ENCODE measurements at regions not wholly inside any gene's neighbourhood (a gene's known extent, or its start where the extent isn't known, plus 50 kb on each side); places are given as distances from the start of the nearest gene placed in this dataset.
"Not testable (repeated sequence)": the region's sequence is repeated elsewhere in the genome, so short reads cannot be mapped to it uniquely, and the experiment has no call there.

GRCh38 chr18:8531084-8531483 lies 78.2 kb upstream of the RAB12 start:
- H3K9me3 ChIP-seq (ENCODE audit: low read length); H3K27ac ChIP-seq (ENCODE audit: low read depth, low read length); H3K36me3 Mint-ChIP-seq; H3K4me1 Mint-ChIP-seq; POLR2A ChIA-PET; H3K27me3 ChIP-seq (ENCODE audit: insufficient read depth, low read length, poor library complexity, severe bottlenecking); DNase-seq; H3K4me1 ChIP-seq (ENCODE audit: insufficient read depth, low read length); H3K4me3 ChIP-seq (ENCODE audit: low read length); H3K27ac Mint-ChIP-seq; H3K27me3 Mint-ChIP-seq; H3K36me3 ChIP-seq (ENCODE audit: insufficient read depth, low read length); CTCF ChIA-PET; H3K4me3 Mint-ChIP-seq: not testable (repeated sequence)
- H3K9me3 Mint-ChIP-seq: peaks cover 37 to 49% (median 41%) of the 10 kb centered on the region in 5 donors

- POLR2A ChIA-PET: no interaction called here
- no peak overlapping the region for H3K4me3 Mint-ChIP-seq
- peaks cover under 1% of the 10 kb centered on the region for H3K9me3 ChIP-seq (ENCODE audit: low read length)
Observed at GRCh38 chr18:8536231-8536630, 73.0 kb upstream of the RAB12 start.

DNA sequence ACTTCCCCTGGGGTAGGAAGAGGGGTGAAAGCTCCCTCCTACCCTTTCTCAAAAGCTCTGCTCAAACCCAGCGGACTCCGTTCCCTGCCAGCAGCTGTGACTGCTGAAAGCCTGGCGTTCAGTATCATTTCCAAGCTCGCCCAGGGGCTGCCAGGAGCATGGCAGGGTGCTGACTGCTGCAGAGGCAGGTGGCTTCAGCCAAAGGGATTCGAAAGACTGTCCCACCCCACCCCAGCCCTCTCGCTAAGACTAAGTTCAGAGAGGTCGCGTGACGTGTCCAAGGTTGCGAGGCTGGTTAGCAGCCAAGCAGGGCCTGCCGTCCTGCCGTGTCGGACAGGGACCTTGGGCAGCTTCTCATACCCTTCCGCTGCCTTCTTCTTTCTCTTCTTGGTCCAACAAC lies 72.3 kb upstream of the RAB12 start:
- Histone ChIP-seq H3K4me1 (ENCODE audit: insufficient read depth, low read length) (no peaks in the 10 kb centered on the region), H3K36me3 (ENCODE audit: insufficient read depth, low read length) (no peaks in the 10 kb centered on the region), H3K27me3 (ENCODE audit: insufficient read depth, low read length, poor library complexity, severe bottlenecking) (no peaks in the 10 kb centered on the region), H3K9me3 (ENCODE audit: low read length) (no peaks in the 10 kb centered on the region), H3K4me3 (ENCODE audit: low read length) (no peak overlapping the region), H3K27ac (ENCODE audit: low read depth, low read length) (no peak overlapping the region)
- Mint-ChIP-seq H3K9me3 (peaks cover 10 to 19% (median 14%) of the 10 kb centered on the region in 5 donors), H3K4me3 (no peak overlapping the region), H3K27me3 (no peaks in the 10 kb centered on the region), H3K27ac (no peak overlapping the region), H3K4me1 (no peaks in the 10 kb centered on the region), H3K36me3 (no peaks in the 10 kb centered on the region)
- DNase-seq: no peak
- ChIA-PET CTCF (no interaction called here), POLR2A (no interaction called here)

More at GRCh38 chr18:8536231-8536630, 73.0 kb upstream of the RAB12 start:
- CTCF ChIA-PET: no interaction called here
- Histone ChIP-seq H3K4me1 (ENCODE audit: insufficient read depth, low read length) (no peaks in the 10 kb centered on the region), H3K27ac (ENCODE audit: low read depth, low read length) (no peak overlapping the region), H3K27me3 (ENCODE audit: insufficient read depth, low read length, poor library complexity, severe bottlenecking) (no peaks in the 10 kb centered on the region), H3K4me3 (ENCODE audit: low read length) (no peak overlapping the region), H3K36me3 (ENCODE audit: insufficient read depth, low read length) (no peaks in the 10 kb centered on the region)
- no peak overlapping the region for H3K27ac Mint-ChIP-seq
- no peaks in the 10 kb centered on the region for H3K36me3 Mint-ChIP-seq
- peaks cover 0 to 1% of the 10 kb centered on the region in 2 donors for H3K27me3 Mint-ChIP-seq
- no peaks in the 10 kb centered on the region for H3K4me1 Mint-ChIP-seq
- no peak for DNase-seq
- peaks cover 17 to 26% (median 21%) of the 10 kb centered on the region in 5 donors for H3K9me3 Mint-ChIP-seq

GRCh38 chr18:8537400-8537799 lies 71.8 kb upstream of the RAB12 start:
- Histone ChIP-seq H3K9me3 (ENCODE audit: low read length) (no peaks in the 10 kb centered on the region), H3K27me3 (ENCODE audit: insufficient read depth, low read length, poor library complexity, severe bottlenecking) (no peaks in the 10 kb centered on the region), H3K36me3 (ENCODE audit: insufficient read depth, low read length) (no peaks in the 10 kb centered on the region), H3K27ac (ENCODE audit: low read depth, low read length) (no peak overlapping the region), H3K4me1 (ENCODE audit: insufficient read depth, low read length) (no peaks in the 10 kb centered on the region), H3K4me3 (ENCODE audit: low read length) (no peak overlapping the region)
- H3K27ac Mint-ChIP-seq: no peak overlapping the region
- POLR2A ChIA-PET: no interaction called here
- H3K27me3 Mint-ChIP-seq: peaks cover 0 to 2% of the 10 kb centered on the region in 2 donors
- H3K36me3 Mint-ChIP-seq: no peaks in the 10 kb centered on the region
- no peak for DNase-seq
- CTCF ChIA-PET: no interaction called here
- H3K9me3 Mint-ChIP-seq: peaks cover 5 to 14% (median 10%) of the 10 kb centered on the region in 5 donors
- no peaks in the 10 kb centered on the region for H3K4me1 Mint-ChIP-seq
- no peak overlapping the region for H3K4me3 Mint-ChIP-seq

DNA sequence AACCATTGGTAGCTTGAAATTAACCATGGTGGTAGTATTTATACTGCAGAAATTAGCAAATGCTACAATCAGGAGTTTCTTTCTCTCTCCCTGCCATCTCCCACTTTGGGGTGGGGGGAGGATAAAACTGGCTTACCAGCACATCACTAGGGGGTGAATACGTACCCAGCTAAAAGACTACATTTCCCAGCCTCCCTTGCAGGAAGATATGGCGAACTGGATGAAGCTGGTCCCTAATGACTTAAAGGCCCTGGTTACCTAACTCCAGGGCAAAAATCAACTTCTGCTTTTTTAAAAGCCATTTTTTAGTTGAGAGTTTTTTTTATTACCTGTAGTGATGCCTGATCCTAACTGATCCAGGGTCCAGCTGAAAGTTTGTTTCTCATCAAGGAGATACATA lies 70.3 kb upstream of the RAB12 start:
- no peak for DNase-seq
- Mint-ChIP-seq H3K4me3 (no peak overlapping the region), H3K27ac (no peak overlapping the region), H3K36me3 (no peaks in the 10 kb centered on the region), H3K9me3 (peaks cover 0 to 3% (median 0%) of the 10 kb centered on the region in 5 donors), H3K4me1 (no peaks in the 10 kb centered on the region), H3K27me3 (peaks cover 0 to 9% of the 10 kb centered on the region in 2 donors)
- no peak overlapping the region for H3K4me3 ChIP-seq (ENCODE audit: low read length)
- no peaks in the 10 kb centered on the region for H3K36me3 ChIP-seq (ENCODE audit: insufficient read depth, low read length)
- ChIA-PET POLR2A (no interaction called here), CTCF (no interaction called here)
- H3K27ac ChIP-seq (ENCODE audit: low read depth, low read length): no peak overlapping the region
- H3K4me1 ChIP-seq (ENCODE audit: insufficient read depth, low read length): no peaks in the 10 kb centered on the region
- H3K9me3 ChIP-seq (ENCODE audit: low read length): no peaks in the 10 kb centered on the region
- H3K27me3 ChIP-seq (ENCODE audit: insufficient read depth, low read length, poor library complexity, severe bottlenecking): no peaks in the 10 kb centered on the region

GRCh38 chr18:8546677-8547076 lies 62.6 kb upstream of the RAB12 start:
- no peaks in the 10 kb centered on the region for H3K4me1 ChIP-seq (ENCODE audit: insufficient read depth, low read length)
- H3K9me3 ChIP-seq (ENCODE audit: low read length): no peaks in the 10 kb centered on the region
- CTCF ChIA-PET: no interaction called here
- no peaks in the 10 kb centered on the region for H3K36me3 ChIP-seq (ENCODE audit: insufficient read depth, low read length)
- H3K27me3 ChIP-seq (ENCODE audit: insufficient read depth, low read length, poor library complexity, severe bottlenecking): no peaks in the 10 kb centered on the region
- Mint-ChIP-seq H3K4me1 (no peaks in the 10 kb centered on the region), H3K27ac (no peak overlapping the region), H3K36me3 (no peaks in the 10 kb centered on the region), H3K4me3 (no peak overlapping the region), H3K27me3 (peaks cover 0 to 18% of the 10 kb centered on the region in 2 donors), H3K9me3 (no peaks in the 10 kb centered on the region)
- no peak for DNase-seq
- POLR2A ChIA-PET: no interaction called here
- H3K27ac ChIP-seq (ENCODE audit: low read depth, low read length): no peak overlapping the region
- H3K4me3 ChIP-seq (ENCODE audit: low read length): no peak overlapping the region

- Mint-ChIP-seq H3K9me3 (no peaks in the 10 kb centered on the region), H3K4me1 (no peaks in the 10 kb centered on the region), H3K4me3 (no peak overlapping the region), H3K27me3 (peaks cover 0 to 12% of the 10 kb centered on the region in 2 donors), H3K36me3 (no peaks in the 10 kb centered on the region), H3K27ac (no peak overlapping the region)
- ChIA-PET CTCF (no interaction called here), POLR2A (no interaction called here)
- H3K27me3 ChIP-seq (ENCODE audit: insufficient read depth, low read length, poor library complexity, severe bottlenecking): no peaks in the 10 kb centered on the region
- no peak overlapping the region for H3K27ac ChIP-seq (ENCODE audit: low read depth, low read length)
- no peaks in the 10 kb centered on the region for H3K36me3 ChIP-seq (ENCODE audit: insufficient read depth, low read length)
- H3K4me3 ChIP-seq (ENCODE audit: low read length): no peak overlapping the region
- H3K9me3 ChIP-seq (ENCODE audit: low read length): no peaks in the 10 kb centered on the region
- DNase-seq: no peak
- H3K4me1 ChIP-seq (ENCODE audit: insufficient read depth, low read length): no peaks in the 10 kb centered on the region
Observed at GRCh38 chr18:8548186-8548585, 61.1 kb upstream of the RAB12 start.

DNA sequence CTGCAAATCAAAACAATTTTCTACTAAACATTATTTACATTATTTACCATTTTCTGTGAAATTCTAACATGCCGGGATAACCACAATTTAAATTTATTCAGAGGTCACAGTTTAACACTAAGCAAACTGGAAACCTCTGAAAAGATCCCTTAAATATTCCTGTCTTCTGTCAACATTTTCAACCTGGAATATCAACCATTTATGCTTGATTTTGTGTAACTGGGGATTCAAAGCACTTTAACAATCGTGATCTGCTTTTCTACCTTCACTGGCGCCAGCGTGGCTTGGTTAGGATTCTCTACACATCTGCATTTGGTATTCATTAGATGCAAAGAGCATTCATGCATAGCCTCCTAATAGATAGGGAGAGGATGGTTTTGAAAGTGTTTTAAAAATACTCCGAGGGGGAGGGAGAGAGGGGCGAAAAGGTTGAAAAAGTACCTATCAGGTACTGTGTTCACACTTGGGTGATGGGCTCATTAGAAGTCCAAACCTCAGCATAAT lies 59.9 kb upstream of the RAB12 start:
- Mint-ChIP-seq H3K27ac (no peak overlapping the region), H3K4me3 (no peak overlapping the region), H3K36me3 (no peaks in the 10 kb centered on the region), H3K9me3 (no peaks in the 10 kb centered on the region), H3K27me3 (peaks cover 0 to 5% of the 10 kb centered on the region in 2 donors), H3K4me1 (no peaks in the 10 kb centered on the region)
- CTCF ChIA-PET: no interaction called here
- POLR2A ChIA-PET: no interaction called here
- Histone ChIP-seq H3K27me3 (ENCODE audit: insufficient read depth, low read length, poor library complexity, severe bottlenecking) (no peaks in the 10 kb centered on the region), H3K9me3 (ENCODE audit: low read length) (no peaks in the 10 kb centered on the region), H3K4me1 (ENCODE audit: insufficient read depth, low read length) (no peaks in the 10 kb centered on the region), H3K27ac (ENCODE audit: low read depth, low read length) (no peak overlapping the region), H3K36me3 (ENCODE audit: insufficient read depth, low read length) (no peaks in the 10 kb centered on the region), H3K4me3 (ENCODE audit: low read length) (no peak overlapping the region)
- DNase-seq: no peak

- no peak overlapping the region for H3K4me3 Mint-ChIP-seq
- no peak overlapping the region for H3K27ac Mint-ChIP-seq
- no peaks in the 10 kb centered on the region for H3K9me3 Mint-ChIP-seq
- H3K4me1 ChIP-seq (ENCODE audit: insufficient read depth, low read length): no peaks in the 10 kb centered on the region
- POLR2A ChIA-PET: no interaction called here
- H3K36me3 ChIP-seq (ENCODE audit: insufficient read depth, low read length): no peaks in the 10 kb centered on the region
- H3K4me3 ChIP-seq (ENCODE audit: low read length): no peak overlapping the region
- no peaks in the 10 kb centered on the region for H3K27me3 ChIP-seq (ENCODE audit: insufficient read depth, low read length, poor library complexity, severe bottlenecking)
- no peak for DNase-seq
- CTCF ChIA-PET: no interaction called here
- no peaks in the 10 kb centered on the region for H3K4me1 Mint-ChIP-seq
- peaks cover 2 to 8% of the 10 kb centered on the region in 2 donors for H3K27me3 Mint-ChIP-seq
- no peaks in the 10 kb centered on the region for H3K9me3 ChIP-seq (ENCODE audit: low read length)
- H3K27ac ChIP-seq (ENCODE audit: low read depth, low read length): no peak overlapping the region
- H3K36me3 Mint-ChIP-seq: no peaks in the 10 kb centered on the region
Observed at GRCh38 chr18:8552151-8552550, 57.1 kb upstream of the RAB12 start.

All from CD8-positive, alpha-beta memory T cell (primary cell).